ENCODE measurements at regions not wholly inside any gene's neighbourhood (a gene's known extent, or its start where the extent isn't known, plus 50 kb on each side); places are given as distances from the start of the nearest gene placed in this dataset.
A peak's percentile ranks its signal among the peaks of the same experiment; 100 is the strongest.

DNA sequence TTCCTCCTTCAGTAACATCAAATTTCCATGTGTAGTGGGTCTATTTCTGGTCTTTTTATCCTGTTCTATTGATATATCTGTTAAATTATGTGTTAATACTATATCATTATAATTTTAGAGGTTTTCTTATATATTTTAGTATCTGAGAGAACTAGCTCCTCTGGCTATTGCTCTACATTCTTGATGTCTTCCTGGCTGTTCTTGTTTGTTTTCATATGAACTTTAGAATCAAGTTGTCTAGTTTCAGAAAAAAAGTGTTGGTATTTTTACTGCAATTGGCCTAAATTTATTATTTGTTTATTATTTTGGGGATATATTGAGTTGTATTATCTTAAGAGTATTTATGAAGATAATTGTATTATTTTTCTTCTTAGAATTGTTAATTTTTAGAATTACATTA is 128.0 kb upstream of the ZNF618 start:
- no peaks in the 10 kb centered on the region for H3K9me3 ChIP-seq (ENCODE audit: control insufficient read depth, insufficient read depth, low read depth, low read length)
- POLR2A ChIA-PET, result no interaction called here
- CTCF ChIA-PET, result no interaction called here
- H3K36me3 ChIP-seq (ENCODE audit: control insufficient read depth in 2 of 2, insufficient read depth in 1 of 2, low read length in 2 of 2), result no peaks in the 10 kb centered on the region
- H3K4me1 ChIP-seq (ENCODE audit: control insufficient read depth, insufficient read depth, low read length), result no peaks in the 10 kb centered on the region
- peak; percentile 92 for TF ChIP-seq ZNF677 (tag by site-specific recombination; IDR thresholded peaks at IDR 0.05)
- TF ChIP-seq, protein P1, sequence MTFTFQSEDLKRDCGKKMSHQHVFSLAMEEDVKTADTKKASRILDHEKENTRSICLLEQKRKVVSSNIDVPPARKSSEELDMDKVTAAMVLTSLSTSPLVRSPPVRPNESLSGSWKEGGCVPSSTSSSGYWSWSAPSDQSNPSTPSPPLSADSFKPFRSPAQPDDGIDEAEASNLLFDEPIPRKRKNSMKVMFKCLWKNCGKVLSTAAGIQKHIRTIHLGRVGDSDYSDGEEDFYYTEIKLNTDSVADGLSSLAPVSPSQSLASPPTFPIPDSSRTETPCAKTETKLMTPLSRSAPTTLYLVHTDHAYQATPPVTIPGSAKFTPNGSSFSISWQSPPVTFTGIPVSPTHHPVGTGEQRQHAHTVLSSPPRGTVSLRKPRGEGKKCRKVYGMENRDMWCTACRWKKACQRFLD (tag by site-specific recombination; IDR thresholded peaks at IDR 0.05), result no peak
- H3K27ac ChIP-seq (ENCODE audit: extremely low read depth, low read depth, low read length), result no peak overlapping the region
- no peak overlapping the region for H3K4me3 ChIP-seq (ENCODE audit: low read depth, low read length)

DNA sequence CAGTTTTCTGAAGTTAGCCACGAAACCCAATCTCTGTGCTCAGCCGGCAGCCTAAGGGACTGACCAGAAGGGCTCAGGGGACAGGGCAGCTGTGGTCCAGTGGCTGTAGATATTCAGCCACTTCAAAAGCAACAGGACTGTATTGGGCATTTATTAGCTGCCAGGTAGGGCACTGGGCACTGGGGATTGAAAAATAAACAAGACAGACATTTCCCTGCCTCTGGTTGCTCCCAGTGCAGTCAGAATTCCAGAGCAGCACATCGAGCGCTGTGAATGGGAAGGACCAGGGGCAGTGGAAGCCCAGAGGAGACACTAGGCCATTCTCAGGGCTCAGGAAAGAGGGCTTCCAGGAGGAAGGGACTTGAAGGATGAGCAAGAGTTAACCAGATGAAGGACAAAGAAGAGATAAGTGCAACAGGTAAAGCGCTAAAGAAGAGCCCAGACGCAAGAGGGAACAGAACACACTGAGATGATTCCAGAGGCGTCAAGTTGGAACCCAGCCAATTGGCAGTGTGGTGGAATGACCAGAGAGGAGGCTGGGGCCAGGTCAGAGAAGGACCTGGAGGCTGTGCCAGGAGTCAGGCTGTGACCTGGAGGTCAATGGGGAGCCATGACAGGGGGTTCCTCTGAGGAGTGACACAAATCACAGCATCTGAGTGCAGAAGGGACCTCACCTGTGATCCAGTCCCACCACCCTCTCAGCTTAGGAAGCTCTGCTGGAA is 122.5 kb upstream of the ZNF618 start:
- peak; percentile 39; the same call in 1 of the 2 replicates for TF ChIP-seq SCRT2 (tag by site-specific recombination; IDR thresholded peaks at IDR 0.05)
- no peak for TF ChIP-seq YY1 (tag by site-specific recombination; IDR thresholded peaks at IDR 0.05)
- Histone ChIP-seq H3K4me1 (ENCODE audit: control insufficient read depth, insufficient read depth, low read length) (no peaks in the 10 kb centered on the region), H3K9me3 (ENCODE audit: control insufficient read depth, insufficient read depth, low read depth, low read length) (no peaks in the 10 kb centered on the region), H3K4me3 (ENCODE audit: low read depth, low read length) (no peak overlapping the region), H3K27ac (ENCODE audit: extremely low read depth, low read depth, low read length) (no peak overlapping the region), H3K36me3 (ENCODE audit: control insufficient read depth in 2 of 2, insufficient read depth in 1 of 2, low read length in 2 of 2) (no peaks in the 10 kb centered on the region)
- ChIA-PET POLR2A (no interaction called here), CTCF (interaction anchor here (2.3 kb wide), 1 partner anchor 16 kb away, joined by 13 read pairs; no protein-coding TSS in a partner anchor)

DNA sequence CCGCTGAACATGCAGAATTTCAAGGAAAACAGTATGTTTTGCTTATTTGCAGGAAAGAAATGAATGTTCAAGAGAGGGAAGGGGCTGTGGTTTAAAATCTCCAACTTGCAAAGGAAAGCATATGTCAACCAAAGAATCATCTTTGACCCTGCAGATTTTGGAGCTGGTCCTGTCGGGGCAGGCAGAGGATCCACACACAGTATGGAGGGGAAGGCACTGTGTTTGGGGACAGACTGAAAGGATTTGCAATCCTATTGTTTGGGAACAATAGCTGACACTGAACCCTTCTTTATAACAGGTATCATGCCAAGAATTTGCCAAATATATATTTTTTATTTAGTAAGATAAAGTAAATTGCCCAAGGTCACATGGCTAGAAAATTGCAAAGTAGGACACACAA is 121.4 kb upstream of the ZNF618 start:
- TF ChIP-seq OVOL3 (tag by site-specific recombination; IDR thresholded peaks at IDR 0.05), result no peak
- TF ChIP-seq ZNF391 (tag by site-specific recombination; IDR thresholded peaks at IDR 0.05; ENCODE audit: borderline replicate concordance, low read depth), result no peak
- TF ChIP-seq, protein P2, sequence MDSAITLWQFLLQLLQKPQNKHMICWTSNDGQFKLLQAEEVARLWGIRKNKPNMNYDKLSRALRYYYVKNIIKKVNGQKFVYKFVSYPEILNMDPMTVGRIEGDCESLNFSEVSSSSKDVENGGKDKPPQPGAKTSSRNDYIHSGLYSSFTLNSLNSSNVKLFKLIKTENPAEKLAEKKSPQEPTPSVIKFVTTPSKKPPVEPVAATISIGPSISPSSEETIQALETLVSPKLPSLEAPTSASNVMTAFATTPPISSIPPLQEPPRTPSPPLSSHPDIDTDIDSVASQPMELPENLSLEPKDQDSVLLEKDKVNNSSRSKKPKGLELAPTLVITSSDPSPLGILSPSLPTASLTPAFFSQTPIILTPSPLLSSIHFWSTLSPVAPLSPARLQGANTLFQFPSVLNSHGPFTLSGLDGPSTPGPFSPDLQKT (IDR thresholded peaks at IDR 0.05; ENCODE audit: borderline replicate concordance, low read depth, low read length), result no peak
- TF ChIP-seq, protein P3, sequence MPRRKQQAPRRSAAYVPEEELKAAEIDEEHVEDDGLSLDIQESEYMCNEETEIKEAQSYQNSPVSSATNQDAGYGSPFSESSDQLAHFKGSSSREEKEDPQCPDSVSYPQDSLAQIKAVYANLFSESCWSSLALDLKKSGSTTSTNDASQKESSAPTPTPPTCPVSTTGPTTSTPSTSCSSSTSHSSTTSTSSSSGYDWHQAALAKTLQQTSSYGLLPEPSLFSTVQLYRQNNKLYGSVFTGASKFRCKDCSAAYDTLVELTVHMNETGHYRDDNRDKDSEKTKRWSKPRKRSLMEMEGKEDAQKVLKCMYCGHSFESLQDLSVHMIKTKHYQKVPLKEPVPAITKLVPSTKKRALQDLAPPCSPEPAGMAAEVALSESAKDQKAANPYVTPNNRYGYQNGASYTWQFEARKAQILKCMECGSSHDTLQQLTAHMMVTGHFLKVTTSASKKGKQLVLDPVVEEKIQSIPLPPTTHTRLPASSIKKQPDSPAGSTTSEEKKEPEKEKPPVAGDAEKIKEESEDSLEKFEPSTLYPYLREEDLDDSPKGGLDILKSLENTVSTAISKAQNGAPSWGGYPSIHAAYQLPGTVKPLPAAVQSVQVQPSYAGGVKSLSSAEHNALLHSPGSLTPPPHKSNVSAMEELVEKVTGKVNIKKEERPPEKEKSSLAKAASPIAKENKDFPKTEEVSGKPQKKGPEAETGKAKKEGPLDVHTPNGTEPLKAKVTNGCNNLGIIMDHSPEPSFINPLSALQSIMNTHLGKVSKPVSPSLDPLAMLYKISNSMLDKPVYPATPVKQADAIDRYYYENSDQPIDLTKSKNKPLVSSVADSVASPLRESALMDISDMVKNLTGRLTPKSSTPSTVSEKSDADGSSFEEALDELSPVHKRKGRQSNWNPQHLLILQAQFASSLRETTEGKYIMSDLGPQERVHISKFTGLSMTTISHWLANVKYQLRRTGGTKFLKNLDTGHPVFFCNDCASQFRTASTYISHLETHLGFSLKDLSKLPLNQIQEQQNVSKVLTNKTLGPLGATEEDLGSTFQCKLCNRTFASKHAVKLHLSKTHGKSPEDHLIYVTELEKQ (tag by site-specific recombination; IDR thresholded peaks at IDR 0.05; ENCODE audit: borderline replicate concordance), result no peak
- TF ChIP-seq SP7 (tag by site-specific recombination; IDR thresholded peaks at IDR 0.05), result no peak
- no peak for TF ChIP-seq ZBTB48 (tag by site-specific recombination; IDR thresholded peaks at IDR 0.05)
- TF ChIP-seq, protein P4, sequence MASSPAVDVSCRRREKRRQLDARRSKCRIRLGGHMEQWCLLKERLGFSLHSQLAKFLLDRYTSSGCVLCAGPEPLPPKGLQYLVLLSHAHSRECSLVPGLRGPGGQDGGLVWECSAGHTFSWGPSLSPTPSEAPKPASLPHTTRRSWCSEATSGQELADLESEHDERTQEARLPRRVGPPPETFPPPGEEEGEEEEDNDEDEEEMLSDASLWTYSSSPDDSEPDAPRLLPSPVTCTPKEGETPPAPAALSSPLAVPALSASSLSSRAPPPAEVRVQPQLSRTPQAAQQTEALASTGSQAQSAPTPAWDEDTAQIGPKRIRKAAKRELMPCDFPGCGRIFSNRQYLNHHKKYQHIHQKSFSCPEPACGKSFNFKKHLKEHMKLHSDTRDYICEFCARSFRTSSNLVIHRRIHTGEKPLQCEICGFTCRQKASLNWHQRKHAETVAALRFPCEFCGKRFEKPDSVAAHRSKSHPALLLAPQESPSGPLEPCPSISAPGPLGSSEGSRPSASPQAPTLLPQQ (tag by site-specific recombination; IDR thresholded peaks at IDR 0.05), result no peak
- TF ChIP-seq, protein P5, sequence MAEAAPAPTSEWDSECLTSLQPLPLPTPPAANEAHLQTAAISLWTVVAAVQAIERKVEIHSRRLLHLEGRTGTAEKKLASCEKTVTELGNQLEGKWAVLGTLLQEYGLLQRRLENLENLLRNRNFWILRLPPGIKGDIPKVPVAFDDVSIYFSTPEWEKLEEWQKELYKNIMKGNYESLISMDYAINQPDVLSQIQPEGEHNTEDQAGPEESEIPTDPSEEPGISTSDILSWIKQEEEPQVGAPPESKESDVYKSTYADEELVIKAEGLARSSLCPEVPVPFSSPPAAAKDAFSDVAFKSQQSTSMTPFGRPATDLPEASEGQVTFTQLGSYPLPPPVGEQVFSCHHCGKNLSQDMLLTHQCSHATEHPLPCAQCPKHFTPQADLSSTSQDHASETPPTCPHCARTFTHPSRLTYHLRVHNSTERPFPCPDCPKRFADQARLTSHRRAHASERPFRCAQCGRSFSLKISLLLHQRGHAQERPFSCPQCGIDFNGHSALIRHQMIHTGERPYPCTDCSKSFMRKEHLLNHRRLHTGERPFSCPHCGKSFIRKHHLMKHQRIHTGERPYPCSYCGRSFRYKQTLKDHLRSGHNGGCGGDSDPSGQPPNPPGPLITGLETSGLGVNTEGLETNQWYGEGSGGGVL (tag by site-specific recombination; IDR thresholded peaks at IDR 0.05), result no peak
- TF ChIP-seq ZNF157 (tag by site-specific recombination; IDR thresholded peaks at IDR 0.05), result no peak
- ChIA-PET CTCF (interaction anchor here (1.0 to 2.3 kb wide), 3 partner anchors 11 to 25 kb away, joined by 3 to 13 read pairs (median 3); no protein-coding TSS in a partner anchor), POLR2A (no interaction called here)
- H3K27ac ChIP-seq (ENCODE audit: extremely low read depth, low read depth, low read length), result no peak overlapping the region
- H3K4me3 ChIP-seq (ENCODE audit: low read depth, low read length), result no peak overlapping the region
- no peaks in the 10 kb centered on the region for H3K36me3 ChIP-seq (ENCODE audit: control insufficient read depth in 2 of 2, insufficient read depth in 1 of 2, low read length in 2 of 2)
- no peaks in the 10 kb centered on the region for H3K9me3 ChIP-seq (ENCODE audit: control insufficient read depth, insufficient read depth, low read depth, low read length)
- no peaks in the 10 kb centered on the region for H3K4me1 ChIP-seq (ENCODE audit: control insufficient read depth, insufficient read depth, low read length)
